Ishikawa (cell line): ENCODE measurements at regions not wholly inside any gene's neighbourhood (a gene's known extent, or its start where the extent isn't known, plus 50 kb on each side); places are given as distances from the start of the nearest gene placed in this dataset.

Experiments
- CEBPB ChIP-seq: IDR thresholded peaks from 2 replicates; pipeline ENCODE4 v1.6.1; 2012
- CREB1 ChIP-seq: IDR thresholded peaks from 2 replicates; pipeline ENCODE4 v1.6.1; 2012; ENCODE audit warnings: low read depth
- EGR1 ChIP-seq: IDR thresholded peaks from 2 replicates; pipeline ENCODE4 v1.6.1; 2012
- EP300 ChIP-seq: IDR thresholded peaks from 2 replicates; pipeline ENCODE4 v1.6.1; 2012; ENCODE audit warnings: borderline replicate concordance
- FOXM1 ChIP-seq: IDR thresholded peaks from 2 replicates; pipeline ENCODE4 v1.6.1; 2012; ENCODE audit warnings: low read depth, borderline replicate concordance
- NFIC ChIP-seq: IDR thresholded peaks from 2 replicates; pipeline ENCODE4 v1.6.1; 2012
- RAD21 ChIP-seq: IDR thresholded peaks from 2 replicates; pipeline ENCODE4 v1.6.1; 2012; ENCODE audit warnings: low read depth
- REST ChIP-seq: IDR thresholded peaks from 2 replicates; pipeline ENCODE4 v1.6.1; 2012; ENCODE audit warnings: low read depth, mild to moderate bottlenecking
- TAF1 ChIP-seq: IDR thresholded peaks from 2 replicates; pipeline ENCODE4 v1.6.1; 2012; ENCODE audit warnings: low read depth, mild to moderate bottlenecking
- TCF12 ChIP-seq: IDR thresholded peaks from 2 replicates; pipeline ENCODE4 v1.6.1; 2012; ENCODE audit warnings: low read depth
- TEAD4 ChIP-seq: IDR thresholded peaks from 2 replicates; pipeline ENCODE4 v1.6.1; 2012
- USF1 ChIP-seq: IDR thresholded peaks from 2 replicates; pipeline ENCODE4 v1.6.1; 2012
- YY1 ChIP-seq: IDR thresholded peaks from 2 replicates; pipeline ENCODE4 v1.6.1; 2012; ENCODE audit warnings: low read depth
- ZBTB7A ChIP-seq: IDR thresholded peaks from 2 replicates; pipeline ENCODE4 v1.6.1; 2012; ENCODE audit warnings: low read depth
- TF ChIP-seq, protein P1 (sequence below): IDR thresholded peaks from 2 replicates; pipeline ENCODE4 v1.6.1; 2012

DNA sequence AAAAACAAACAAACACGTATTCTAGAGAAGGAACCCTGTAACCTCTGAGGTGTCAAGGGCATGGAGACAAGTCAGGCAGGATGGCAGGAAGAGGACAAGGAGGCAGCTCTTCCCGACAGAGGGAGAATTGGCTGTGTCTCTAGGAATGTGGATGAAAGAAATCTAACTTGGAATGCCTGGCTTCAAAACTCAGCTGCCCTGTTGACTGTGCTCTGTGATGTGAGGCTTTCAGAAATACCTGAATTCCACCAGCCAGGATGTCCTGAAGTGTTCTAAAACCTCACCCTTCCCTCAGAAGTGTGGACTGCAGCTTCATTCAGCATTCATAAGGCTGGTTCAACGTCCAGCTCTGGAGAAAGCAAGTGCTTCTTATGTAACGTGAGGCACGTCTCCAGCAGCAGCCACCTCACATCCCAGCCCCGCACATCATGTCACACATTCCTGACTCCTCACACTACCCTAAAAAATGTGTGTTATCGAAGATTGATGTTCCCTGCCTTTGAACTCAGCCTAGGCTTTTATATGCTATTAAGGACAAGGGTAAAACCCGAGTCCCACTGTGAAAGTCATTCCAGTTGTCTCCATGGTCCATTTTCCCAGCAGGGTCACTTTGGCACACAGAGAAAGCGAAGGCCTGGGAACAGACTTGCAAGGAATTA is 398.9 kb downstream of the ETS1 start:
- TF ChIP-seq, protein P1, sequence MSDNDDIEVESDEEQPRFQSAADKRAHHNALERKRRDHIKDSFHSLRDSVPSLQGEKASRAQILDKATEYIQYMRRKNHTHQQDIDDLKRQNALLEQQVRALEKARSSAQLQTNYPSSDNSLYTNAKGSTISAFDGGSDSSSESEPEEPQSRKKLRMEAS, result no peak
- TF ChIP-seq NFIC (peak; percentile 66), EGR1 (no peak), CREB1 (no peak), TEAD4 (peak; percentile 63), FOXM1 (peak; percentile 79; the same call in 1 of the 2 replicates), ZBTB7A (no peak), TCF12 (peak; percentile 66), USF1 (no peak), YY1 (no peak), CEBPB (no peak), RAD21 (no peak), REST (no peak), EP300 (peak; percentile 80; the same call in 1 of the 2 replicates), TAF1 (no peak)

DNA sequence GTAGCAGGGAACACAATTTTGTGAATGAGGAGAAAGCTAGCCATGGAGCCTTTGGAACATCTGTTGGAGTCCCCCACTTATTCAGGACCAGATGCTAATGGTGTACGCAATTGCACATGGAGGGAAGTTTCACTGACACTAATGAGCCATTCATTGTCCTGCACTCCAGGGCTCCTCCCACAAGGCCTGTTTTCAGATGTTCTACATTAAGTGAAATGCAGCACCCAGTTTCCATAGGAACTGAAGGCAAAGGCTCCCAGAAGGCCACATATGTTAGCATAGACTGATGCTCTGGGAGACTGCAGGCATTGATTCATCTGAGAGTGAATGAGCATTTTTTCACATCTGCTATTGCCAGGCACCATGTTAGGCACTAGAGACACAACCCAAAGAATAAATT is 399.5 kb downstream of the ETS1 start:
- TF ChIP-seq ZBTB7A, result no peak
- TF ChIP-seq REST, result no peak
- TF ChIP-seq TAF1, result no peak
- TF ChIP-seq EP300, result no peak
- TF ChIP-seq RAD21, result no peak
- no peak for TF ChIP-seq CREB1
- TF ChIP-seq FOXM1, result no peak
- TF ChIP-seq, protein P1, result no peak
- no peak for TF ChIP-seq TEAD4
- no peak for TF ChIP-seq NFIC
- TF ChIP-seq USF1, result no peak
- no peak for TF ChIP-seq CEBPB
- no peak for TF ChIP-seq TCF12
- TF ChIP-seq YY1, result no peak
- TF ChIP-seq EGR1, result no peak

DNA sequence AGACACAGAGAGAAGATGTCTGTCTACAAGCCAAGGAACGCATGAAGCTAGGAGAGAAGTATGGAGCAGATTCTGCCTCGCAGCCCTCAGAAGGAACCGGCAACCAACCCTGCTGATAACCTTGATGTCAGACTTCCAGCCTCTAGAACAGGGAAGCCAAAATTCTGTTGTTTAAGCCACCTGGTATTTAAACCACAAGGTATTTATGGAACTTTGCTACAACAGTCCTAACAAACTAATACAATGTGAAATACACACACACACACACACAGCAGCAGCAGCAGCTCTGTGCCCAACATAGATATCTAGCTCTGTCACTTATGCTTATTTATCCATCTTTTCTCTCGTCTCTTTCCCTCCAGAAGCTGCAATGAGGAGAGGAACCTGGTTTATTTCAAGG is 400.0 kb downstream of the ETS1 start:
- TF ChIP-seq EGR1 (no peak), EP300 (no peak), USF1 (no peak), FOXM1 (no peak), CEBPB (no peak), TCF12 (no peak), RAD21 (no peak), TEAD4 (no peak), REST (no peak), YY1 (no peak), ZBTB7A (no peak), CREB1 (no peak)
- TF ChIP-seq, protein P1, result no peak
